ENCODE measurements at regions not wholly inside any gene's neighbourhood (a gene's known extent, or its start where the extent isn't known, plus 50 kb on each side); places are given as distances from the start of the nearest gene placed in this dataset.

DNA sequence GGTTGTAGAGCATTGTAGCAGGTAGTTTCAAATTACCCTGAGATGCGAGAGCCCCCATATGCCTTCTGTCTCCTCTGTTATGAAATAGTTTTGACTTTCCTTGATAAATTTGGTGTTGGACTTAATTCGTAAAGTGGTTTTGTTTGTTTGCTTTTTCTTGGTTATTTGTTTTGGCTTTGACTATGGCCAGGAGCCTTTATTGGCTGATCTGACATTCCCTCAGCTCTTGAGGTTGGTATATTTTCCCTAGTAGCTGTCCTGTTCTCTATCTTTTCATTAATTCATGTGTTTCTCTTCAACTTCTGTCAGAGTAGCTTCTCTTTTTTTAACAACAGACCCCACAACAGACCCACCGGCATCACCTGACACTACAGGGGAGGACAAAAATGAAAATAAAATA, 457.4 kb upstream of the MANEA start:
- H3K4me3 ChIP-seq: no peak overlapping the region
- H3K27me3 ChIP-seq (replicated peaks in 1 of 2; ENCODE audit: control insufficient read depth in 2 of 2, insufficient read depth in 2 of 2, low read length in 1 of 2): no peaks in the 10 kb centered on the region
- intact Hi-C loops (cut with micrococcal nuclease; ENCODE audit: unreplicated experiment): no loop called here
- RAD21 ChIA-PET (ENCODE audit: unreplicated experiment): no interaction called here
- no peaks in the 10 kb centered on the region for H4K20me1 ChIP-seq (ENCODE audit: control insufficient read depth, insufficient read depth)
- no peaks in the 10 kb centered on the region for H3K9me3 ChIP-seq (replicated peaks; ENCODE audit: control insufficient read depth, insufficient read depth, low read length)
- no TSS peak for BruUV-seq (replicated peaks)
- in situ Hi-C loops (cut with MboI): no loop called here
- SMC1A ChIA-PET (ENCODE audit: uncharacterized antibody, unreplicated experiment): no interaction called here
- no peak overlapping the region for H3K27ac ChIP-seq (ENCODE audit: control insufficient read depth, insufficient read depth)
- H2AFZ ChIP-seq (ENCODE audit: control insufficient read depth, low read depth, low read length): no peak overlapping the region
- H3K9ac ChIP-seq (ENCODE audit: control insufficient read depth, insufficient read depth, low read length): no peak overlapping the region
- CTCF ChIA-PET: interaction anchor here (1.0 kb wide), 1 partner anchor 11 kb away, joined by 3 read pairs; no protein-coding TSS in a partner anchor
- no peak overlapping the region for H3K4me2 ChIP-seq (ENCODE audit: control insufficient read depth, insufficient read depth)
- WGBS (ENCODE audit: insufficient coverage, insufficient replicate concordance, low lambda C conversion rate, missing lambda C conversion rate): 0% methylated on average over 3 of the region's 3 CpGs
- ATAC-seq (no peak), FAIRE-seq (no peak), DNase-seq (ENCODE audit: low read depth, low spot score) (no peak)
- POLR2A ChIA-PET: no interaction called here
- H3K36me3 ChIP-seq (ENCODE audit: control insufficient read depth in 2 of 2, insufficient read depth in 2 of 2, low read length in 1 of 2): no peaks in the 10 kb centered on the region
- H3K79me2 ChIP-seq (ENCODE audit: control insufficient read depth, insufficient read depth, low read length): no peaks in the 10 kb centered on the region
- H3K4me1 ChIP-seq (ENCODE audit: control insufficient read depth, insufficient read depth, low read length): no peaks in the 10 kb centered on the region
- TF ChIP-seq SREBF2 (IDR thresholded peaks at IDR 0.05; ENCODE audit: low read length) (no peak), MEF2A (IDR thresholded peaks at IDR 0.05; ENCODE audit: insufficient read depth, low read depth, low read length) (no peak), ZNF622 (IDR thresholded peaks at IDR 0.05) (no peak), ASH2L (IDR thresholded peaks at IDR 0.05; ENCODE audit: borderline replicate concordance, low read depth) (no peak), POU2F2 (IDR thresholded peaks at IDR 0.05; ENCODE audit: borderline replicate concordance, low read depth, low read length) (no peak)

DNA sequence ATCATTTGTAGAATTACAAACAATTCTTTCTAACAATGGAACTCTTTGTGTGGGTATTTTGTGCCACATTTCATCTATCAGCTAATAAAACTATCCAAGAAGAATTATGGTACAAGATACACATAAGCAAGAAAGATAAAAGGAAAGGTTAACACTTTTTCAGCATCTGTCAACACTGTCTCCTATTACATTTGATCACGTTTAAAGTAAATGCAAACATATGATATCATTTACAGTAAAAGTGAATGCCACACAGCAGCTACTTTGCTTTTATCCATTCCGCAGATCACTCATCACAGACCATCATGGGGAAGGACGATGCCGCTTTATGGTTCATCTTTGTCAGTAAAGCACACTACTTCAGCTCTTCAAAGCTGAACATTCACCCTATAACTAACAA, 456.4 kb upstream of the MANEA start:
- SMC1A ChIA-PET (ENCODE audit: uncharacterized antibody, unreplicated experiment): no interaction called here
- no TSS peak for BruUV-seq (replicated peaks)
- in situ Hi-C loops (cut with MboI): no loop called here

More for the DNA sequence above, 456.4 kb upstream of the MANEA start:
- ChIA-PET CTCF (no interaction called here), RAD21 (ENCODE audit: unreplicated experiment) (no interaction called here), POLR2A (no interaction called here)
- intact Hi-C loops (cut with micrococcal nuclease; ENCODE audit: unreplicated experiment): no loop called here
- 46% methylated on average over 4 of the region's 4 CpGs for WGBS (ENCODE audit: insufficient coverage, insufficient replicate concordance, low lambda C conversion rate, missing lambda C conversion rate)
- Histone ChIP-seq H3K27me3 (replicated peaks in 1 of 2; ENCODE audit: control insufficient read depth in 2 of 2, insufficient read depth in 2 of 2, low read length in 1 of 2) (no peaks in the 10 kb centered on the region), H3K4me3 (no peak overlapping the region), H3K4me1 (ENCODE audit: control insufficient read depth, insufficient read depth, low read length) (no peaks in the 10 kb centered on the region), H3K9ac (ENCODE audit: control insufficient read depth, insufficient read depth, low read length) (no peak overlapping the region), H4K20me1 (ENCODE audit: control insufficient read depth, insufficient read depth) (no peaks in the 10 kb centered on the region), H3K4me2 (ENCODE audit: control insufficient read depth, insufficient read depth) (no peak overlapping the region), H3K27ac (ENCODE audit: control insufficient read depth, insufficient read depth) (no peak overlapping the region), H3K9me3 (replicated peaks; ENCODE audit: control insufficient read depth, insufficient read depth, low read length) (no peaks in the 10 kb centered on the region), H2AFZ (ENCODE audit: control insufficient read depth, low read depth, low read length) (no peak overlapping the region), H3K79me2 (ENCODE audit: control insufficient read depth, insufficient read depth, low read length) (no peaks in the 10 kb centered on the region), H3K36me3 (ENCODE audit: control insufficient read depth in 2 of 2, insufficient read depth in 2 of 2, low read length in 1 of 2) (no peaks in the 10 kb centered on the region)
- no peak for DNase-seq (ENCODE audit: low read depth, low spot score)
- no peak for TF ChIP-seq TCF12 (IDR thresholded peaks at IDR 0.05; ENCODE audit: low read depth, low read length)
- TF ChIP-seq PAX5 (IDR thresholded peaks at IDR 0.05; ENCODE audit: borderline replicate concordance, low read depth, low read length): no peak
- TF ChIP-seq, protein P1, sequence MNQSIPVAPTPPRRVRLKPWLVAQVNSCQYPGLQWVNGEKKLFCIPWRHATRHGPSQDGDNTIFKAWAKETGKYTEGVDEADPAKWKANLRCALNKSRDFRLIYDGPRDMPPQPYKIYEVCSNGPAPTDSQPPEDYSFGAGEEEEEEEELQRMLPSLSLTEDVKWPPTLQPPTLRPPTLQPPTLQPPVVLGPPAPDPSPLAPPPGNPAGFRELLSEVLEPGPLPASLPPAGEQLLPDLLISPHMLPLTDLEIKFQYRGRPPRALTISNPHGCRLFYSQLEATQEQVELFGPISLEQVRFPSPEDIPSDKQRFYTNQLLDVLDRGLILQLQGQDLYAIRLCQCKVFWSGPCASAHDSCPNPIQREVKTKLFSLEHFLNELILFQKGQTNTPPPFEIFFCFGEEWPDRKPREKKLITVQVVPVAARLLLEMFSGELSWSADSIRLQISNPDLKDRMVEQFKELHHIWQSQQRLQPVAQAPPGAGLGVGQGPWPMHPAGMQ (IDR thresholded peaks at IDR 0.05; ENCODE audit: borderline replicate concordance): no peak
- no peak for TF ChIP-seq IRF4 (IDR thresholded peaks at IDR 0.05; ENCODE audit: low read depth, low read length)
- TF ChIP-seq, protein P2, sequence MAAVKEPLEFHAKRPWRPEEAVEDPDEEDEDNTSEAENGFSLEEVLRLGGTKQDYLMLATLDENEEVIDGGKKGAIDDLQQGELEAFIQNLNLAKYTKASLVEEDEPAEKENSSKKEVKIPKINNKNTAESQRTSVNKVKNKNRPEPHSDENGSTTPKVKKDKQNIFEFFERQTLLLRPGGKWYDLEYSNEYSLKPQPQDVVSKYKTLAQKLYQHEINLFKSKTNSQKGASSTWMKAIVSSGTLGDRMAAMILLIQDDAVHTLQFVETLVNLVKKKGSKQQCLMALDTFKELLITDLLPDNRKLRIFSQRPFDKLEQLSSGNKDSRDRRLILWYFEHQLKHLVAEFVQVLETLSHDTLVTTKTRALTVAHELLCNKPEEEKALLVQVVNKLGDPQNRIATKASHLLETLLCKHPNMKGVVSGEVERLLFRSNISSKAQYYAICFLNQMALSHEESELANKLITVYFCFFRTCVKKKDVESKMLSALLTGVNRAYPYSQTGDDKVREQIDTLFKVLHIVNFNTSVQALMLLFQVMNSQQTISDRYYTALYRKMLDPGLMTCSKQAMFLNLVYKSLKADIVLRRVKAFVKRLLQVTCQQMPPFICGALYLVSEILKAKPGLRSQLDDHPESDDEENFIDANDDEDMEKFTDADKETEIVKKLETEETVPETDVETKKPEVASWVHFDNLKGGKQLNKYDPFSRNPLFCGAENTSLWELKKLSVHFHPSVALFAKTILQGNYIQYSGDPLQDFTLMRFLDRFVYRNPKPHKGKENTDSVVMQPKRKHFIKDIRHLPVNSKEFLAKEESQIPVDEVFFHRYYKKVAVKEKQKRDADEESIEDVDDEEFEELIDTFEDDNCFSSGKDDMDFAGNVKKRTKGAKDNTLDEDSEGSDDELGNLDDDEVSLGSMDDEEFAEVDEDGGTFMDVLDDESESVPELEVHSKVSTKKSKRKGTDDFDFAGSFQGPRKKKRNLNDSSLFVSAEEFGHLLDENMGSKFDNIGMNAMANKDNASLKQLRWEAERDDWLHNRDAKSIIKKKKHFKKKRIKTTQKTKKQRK (IDR thresholded peaks at IDR 0.05; ENCODE audit: low read depth, low read length): no peak
- no peak for TF ChIP-seq FOS (IDR thresholded peaks at IDR 0.05; ENCODE audit: borderline replicate concordance, extremely low read depth, insufficient read length)
- TF ChIP-seq JUNB (IDR thresholded peaks at IDR 0.05): no peak
- TF ChIP-seq CBX3 (IDR thresholded peaks at IDR 0.05; ENCODE audit: borderline replicate concordance, low read depth): no peak
- no peak for TF ChIP-seq HDGF (IDR thresholded peaks at IDR 0.05)
- TF ChIP-seq IKZF1 (conservative IDR thresholded peaks at IDR 0.05): no peak
- FAIRE-seq: no peak
- no peak for ATAC-seq

Data from GM12878 (cell line).